ENCODE measurements at regions not wholly inside any gene's neighbourhood (a gene's known extent, or its start where the extent isn't known, plus 50 kb on each side); places are given as distances from the start of the nearest gene placed in this dataset.

- no peak for DNase-seq
- no peak overlapping the region for H3K27ac ChIP-seq
- no peaks in the 10 kb centered on the region for H3K79me2 ChIP-seq (ENCODE audit: low read depth)
- H3K4me3 ChIP-seq, result no peak overlapping the region
- no TSS peak for BruUV-seq (replicated peaks)
- H3K9me3 ChIP-seq (ENCODE audit: insufficient read depth, low read depth), result no peaks in the 10 kb centered on the region
- intact Hi-C loops (cut with micrococcal nuclease; ENCODE audit: unreplicated experiment), result no loop called here
- no peaks in the 10 kb centered on the region for H3F3A ChIP-seq (ENCODE audit: insufficient read depth, low read depth)
- ChIA-PET CTCF (no interaction called here), POLR2A (ENCODE audit: unreplicated experiment) (no interaction called here)
- no peaks in the 10 kb centered on the region for H3K36me3 ChIP-seq (ENCODE audit: low read depth)
- no peaks in the 10 kb centered on the region; the same call in 1 of the 2 replicates for H4K20me1 ChIP-seq (ENCODE audit: insufficient read depth)
- H3K27me3 ChIP-seq (ENCODE audit: insufficient read depth, low read depth), result no peaks in the 10 kb centered on the region
- H3K9me2 ChIP-seq (ENCODE audit: insufficient read depth), result no peaks in the 10 kb centered on the region
- H3K4me1 ChIP-seq (replicated peaks; ENCODE audit: insufficient read depth), result no peaks in the 10 kb centered on the region
- H3K4me2 ChIP-seq, result no peak overlapping the region
- TF ChIP-seq EZH2 (IDR thresholded peaks at IDR 0.05; ENCODE audit: low read depth), result no peak
- TF ChIP-seq, protein P1, sequence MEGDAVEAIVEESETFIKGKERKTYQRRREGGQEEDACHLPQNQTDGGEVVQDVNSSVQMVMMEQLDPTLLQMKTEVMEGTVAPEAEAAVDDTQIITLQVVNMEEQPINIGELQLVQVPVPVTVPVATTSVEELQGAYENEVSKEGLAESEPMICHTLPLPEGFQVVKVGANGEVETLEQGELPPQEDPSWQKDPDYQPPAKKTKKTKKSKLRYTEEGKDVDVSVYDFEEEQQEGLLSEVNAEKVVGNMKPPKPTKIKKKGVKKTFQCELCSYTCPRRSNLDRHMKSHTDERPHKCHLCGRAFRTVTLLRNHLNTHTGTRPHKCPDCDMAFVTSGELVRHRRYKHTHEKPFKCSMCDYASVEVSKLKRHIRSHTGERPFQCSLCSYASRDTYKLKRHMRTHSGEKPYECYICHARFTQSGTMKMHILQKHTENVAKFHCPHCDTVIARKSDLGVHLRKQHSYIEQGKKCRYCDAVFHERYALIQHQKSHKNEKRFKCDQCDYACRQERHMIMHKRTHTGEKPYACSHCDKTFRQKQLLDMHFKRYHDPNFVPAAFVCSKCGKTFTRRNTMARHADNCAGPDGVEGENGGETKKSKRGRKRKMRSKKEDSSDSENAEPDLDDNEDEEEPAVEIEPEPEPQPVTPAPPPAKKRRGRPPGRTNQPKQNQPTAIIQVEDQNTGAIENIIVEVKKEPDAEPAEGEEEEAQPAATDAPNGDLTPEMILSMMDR (conservative IDR thresholded peaks at IDR 0.05), result no peak
- H2AFZ ChIP-seq, result no peak overlapping the region
Observed at GRCh38 chr3:168548719-168549118, 453.0 kb upstream of the GOLIM4 start.

GRCh38 chr3:168546707-168547106 lies 451.0 kb upstream of the GOLIM4 start:
- Histone ChIP-seq H3K27ac (no peak overlapping the region), H3K36me3 (ENCODE audit: low read depth) (no peaks in the 10 kb centered on the region), H3K27me3 (ENCODE audit: insufficient read depth, low read depth) (no peaks in the 10 kb centered on the region), H3K79me2 (ENCODE audit: low read depth) (no peaks in the 10 kb centered on the region), H4K20me1 (ENCODE audit: insufficient read depth) (no peaks in the 10 kb centered on the region; the same call in 1 of the 2 replicates), H3F3A (ENCODE audit: insufficient read depth, low read depth) (no peaks in the 10 kb centered on the region), H3K9me2 (ENCODE audit: insufficient read depth) (no peaks in the 10 kb centered on the region), H3K9me3 (ENCODE audit: insufficient read depth, low read depth) (no peaks in the 10 kb centered on the region), H3K4me1 (replicated peaks; ENCODE audit: insufficient read depth) (no peaks in the 10 kb centered on the region), H3K4me2 (no peak overlapping the region), H3K4me3 (no peak overlapping the region), H2AFZ (no peak overlapping the region)
- intact Hi-C loops (cut with micrococcal nuclease; ENCODE audit: unreplicated experiment), result no loop called here
- DNase-seq, result no peak
- no TSS peak for BruUV-seq (replicated peaks)
- TF ChIP-seq, protein P1 (conservative IDR thresholded peaks at IDR 0.05), result no peak
- no peak for TF ChIP-seq EZH2 (IDR thresholded peaks at IDR 0.05; ENCODE audit: low read depth)
- CTCF ChIA-PET, result no interaction called here
- POLR2A ChIA-PET (ENCODE audit: unreplicated experiment), result no interaction called here

GRCh38 chr3:168545591-168545990 lies 449.9 kb upstream of the GOLIM4 start:
- Histone ChIP-seq H3K36me3 (ENCODE audit: low read depth) (no peaks in the 10 kb centered on the region), H3K4me3 (no peak overlapping the region), H3K27ac (no peak overlapping the region), H3K4me1 (replicated peaks; ENCODE audit: insufficient read depth) (no peaks in the 10 kb centered on the region), H4K20me1 (ENCODE audit: insufficient read depth) (no peaks in the 10 kb centered on the region), H3K9me3 (ENCODE audit: insufficient read depth, low read depth) (no peaks in the 10 kb centered on the region), H3K79me2 (ENCODE audit: low read depth) (no peaks in the 10 kb centered on the region), H3K4me2 (no peak overlapping the region), H3F3A (ENCODE audit: insufficient read depth, low read depth) (no peaks in the 10 kb centered on the region), H3K27me3 (ENCODE audit: insufficient read depth, low read depth) (no peaks in the 10 kb centered on the region), H2AFZ (no peak overlapping the region), H3K9me2 (ENCODE audit: insufficient read depth) (no peaks in the 10 kb centered on the region)
- no peak for DNase-seq
- POLR2A ChIA-PET (ENCODE audit: unreplicated experiment), result no interaction called here
- intact Hi-C loops (cut with micrococcal nuclease; ENCODE audit: unreplicated experiment), result no loop called here
- TF ChIP-seq, protein P1 (conservative IDR thresholded peaks at IDR 0.05), result no peak
- no peak for TF ChIP-seq EZH2 (IDR thresholded peaks at IDR 0.05; ENCODE audit: low read depth)
- CTCF ChIA-PET, result interaction anchor here (0.6 kb wide), 1 partner anchor 344 kb away, joined by 3 read pairs; no protein-coding TSS in a partner anchor
- BruUV-seq (replicated peaks), result no TSS peak

All from PC-9 (cell line).